Stomach (tissue), 4 donors: ENCODE measurements at regions not wholly inside any gene's neighbourhood (a gene's known extent, or its start where the extent isn't known, plus 50 kb on each side); places are given as distances from the start of the nearest gene placed in this dataset.

ENCODE experiments used
- CTCF ChIP-seq, 7 experiments: fragments of 450-650 bp in 4 of 7; fragments of 200-600 bp in 3 of 7; sonication (generic) in 3 of 7; IDR thresholded peaks; one replicate each; pipeline ENCODE4 v1.5.1; 2016 to 2019; ENCODE audit warnings: antibody characterized with exemption in 7 of 7, control low read depth in 2 of 7, mild to moderate bottlenecking in 1 of 7
- EP300 ChIP-seq: sonication (generic); formaldehyde crosslinking; IDR thresholded peaks from one replicate; pipeline ENCODE4 v1.6.1; 2017; ENCODE audit warnings: antibody characterized with exemption
- POLR2A ChIP-seq, 4 donors: fragments of 450-650 bp; IDR thresholded peaks; one replicate each; pipeline ENCODE4 v1.6.1; 2016; ENCODE audit warnings: antibody characterized with exemption in 4 of 4, control low read depth in 2 of 4, mild to moderate bottlenecking in 1 of 4, moderate library complexity in 1 of 4
- POLR2AphosphoS5 ChIP-seq, 3 donors: sonication (generic); formaldehyde crosslinking; IDR thresholded peaks; one replicate each; pipeline ENCODE4 v1.6.1; 2016; ENCODE audit warnings: antibody characterized with exemption in 3 of 3

- TF ChIP-seq POLR2A (IDR thresholded peaks at IDR 0.05) (no peak), CTCF (IDR thresholded peaks at IDR 0.05) (no peak), POLR2AphosphoS5 (IDR thresholded peaks at IDR 0.05) (no peak), EP300 (no peak)
Observed at GRCh38 chrX:84865113-84865512, 138.6 kb upstream of the APOOL start.
